ENCODE measurements at regions not wholly inside any gene's neighbourhood (a gene's known extent, or its start where the extent isn't known, plus 50 kb on each side); places are given as distances from the start of the nearest gene placed in this dataset.

GRCh38 chr19:30311911-30312310 is 60.3 kb upstream of the ZNF536 start:
- DNase-seq (ENCODE audit: low read depth), result no peak
- no peak for FAIRE-seq
- no peaks in the 10 kb centered on the region for H3K27me3 ChIP-seq (ENCODE audit: control insufficient read depth, insufficient read depth, low read length)

DNA sequence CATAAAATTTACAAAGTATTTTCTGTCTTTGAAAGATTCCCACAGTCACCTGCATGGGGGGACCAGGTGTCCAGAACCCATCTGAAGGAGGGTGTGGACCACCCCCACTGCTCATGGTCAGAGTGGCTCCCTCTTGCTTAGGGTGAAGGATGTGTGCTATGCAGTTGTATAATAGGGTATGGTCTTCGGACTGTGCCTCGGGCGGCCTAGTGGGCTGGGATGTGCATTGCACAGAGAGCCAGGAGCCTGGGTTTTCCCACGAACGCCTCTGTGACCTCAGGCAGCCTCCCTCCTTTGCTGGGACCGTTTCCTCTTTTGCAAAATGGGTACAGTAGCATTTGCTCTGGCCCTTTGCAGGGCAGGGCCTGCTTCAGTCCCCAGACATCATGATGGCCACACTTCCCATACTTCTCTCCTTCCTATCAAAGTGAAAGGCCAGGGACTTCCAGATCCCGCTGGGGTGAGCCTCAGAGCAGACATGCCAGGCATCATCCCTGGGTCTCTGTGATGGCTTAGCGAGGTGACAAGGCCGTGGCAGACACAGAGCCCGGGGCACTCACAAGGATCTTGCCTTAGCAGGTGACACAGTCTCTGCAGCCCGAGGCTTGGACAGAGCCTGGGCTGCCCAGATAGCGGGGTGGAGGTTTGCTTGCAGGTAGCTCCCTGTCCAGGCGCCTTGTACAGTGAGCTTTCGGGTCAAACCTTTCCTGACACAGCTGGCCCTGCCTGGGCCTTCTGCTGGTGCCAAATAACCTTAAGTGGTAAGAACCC is 59.4 kb upstream of the ZNF536 start:
- no peak for FAIRE-seq
- no peaks in the 10 kb centered on the region for H3K27me3 ChIP-seq (ENCODE audit: control insufficient read depth, insufficient read depth, low read length)

More at GRCh38 chr19:30311911-30312310, 60.3 kb upstream of the ZNF536 start:
- TF ChIP-seq, protein P1, sequence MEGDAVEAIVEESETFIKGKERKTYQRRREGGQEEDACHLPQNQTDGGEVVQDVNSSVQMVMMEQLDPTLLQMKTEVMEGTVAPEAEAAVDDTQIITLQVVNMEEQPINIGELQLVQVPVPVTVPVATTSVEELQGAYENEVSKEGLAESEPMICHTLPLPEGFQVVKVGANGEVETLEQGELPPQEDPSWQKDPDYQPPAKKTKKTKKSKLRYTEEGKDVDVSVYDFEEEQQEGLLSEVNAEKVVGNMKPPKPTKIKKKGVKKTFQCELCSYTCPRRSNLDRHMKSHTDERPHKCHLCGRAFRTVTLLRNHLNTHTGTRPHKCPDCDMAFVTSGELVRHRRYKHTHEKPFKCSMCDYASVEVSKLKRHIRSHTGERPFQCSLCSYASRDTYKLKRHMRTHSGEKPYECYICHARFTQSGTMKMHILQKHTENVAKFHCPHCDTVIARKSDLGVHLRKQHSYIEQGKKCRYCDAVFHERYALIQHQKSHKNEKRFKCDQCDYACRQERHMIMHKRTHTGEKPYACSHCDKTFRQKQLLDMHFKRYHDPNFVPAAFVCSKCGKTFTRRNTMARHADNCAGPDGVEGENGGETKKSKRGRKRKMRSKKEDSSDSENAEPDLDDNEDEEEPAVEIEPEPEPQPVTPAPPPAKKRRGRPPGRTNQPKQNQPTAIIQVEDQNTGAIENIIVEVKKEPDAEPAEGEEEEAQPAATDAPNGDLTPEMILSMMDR (IDR thresholded peaks at IDR 0.05; ENCODE audit: insufficient read depth, low read length, severe bottlenecking), result no peak
- Histone ChIP-seq H3K4me3 (ENCODE audit: low read depth, low read length) (no peak overlapping the region), H3K36me3 (ENCODE audit: control insufficient read depth, insufficient read depth, low read length) (no peaks in the 10 kb centered on the region)

GRCh38 chr19:30313353-30313750 is 58.8 kb upstream of the ZNF536 start:
- DNase-seq (ENCODE audit: low read depth) (no peak), FAIRE-seq (no peak)
- Histone ChIP-seq H3K36me3 (ENCODE audit: control insufficient read depth, insufficient read depth, low read length) (no peaks in the 10 kb centered on the region), H3K4me3 (ENCODE audit: low read depth, low read length) (no peak overlapping the region), H3K27me3 (ENCODE audit: control insufficient read depth, insufficient read depth, low read length) (no peaks in the 10 kb centered on the region)
- TF ChIP-seq, protein P1 (IDR thresholded peaks at IDR 0.05; ENCODE audit: insufficient read depth, low read length, severe bottlenecking), result no peak

More for the DNA sequence above, 59.4 kb upstream of the ZNF536 start:
- DNase-seq (ENCODE audit: low read depth), result no peak
- Histone ChIP-seq H3K4me3 (ENCODE audit: low read depth, low read length) (no peak overlapping the region), H3K36me3 (ENCODE audit: control insufficient read depth, insufficient read depth, low read length) (no peaks in the 10 kb centered on the region)
- TF ChIP-seq, protein P1 (IDR thresholded peaks at IDR 0.05; ENCODE audit: insufficient read depth, low read length, severe bottlenecking), result no peak

DNA sequence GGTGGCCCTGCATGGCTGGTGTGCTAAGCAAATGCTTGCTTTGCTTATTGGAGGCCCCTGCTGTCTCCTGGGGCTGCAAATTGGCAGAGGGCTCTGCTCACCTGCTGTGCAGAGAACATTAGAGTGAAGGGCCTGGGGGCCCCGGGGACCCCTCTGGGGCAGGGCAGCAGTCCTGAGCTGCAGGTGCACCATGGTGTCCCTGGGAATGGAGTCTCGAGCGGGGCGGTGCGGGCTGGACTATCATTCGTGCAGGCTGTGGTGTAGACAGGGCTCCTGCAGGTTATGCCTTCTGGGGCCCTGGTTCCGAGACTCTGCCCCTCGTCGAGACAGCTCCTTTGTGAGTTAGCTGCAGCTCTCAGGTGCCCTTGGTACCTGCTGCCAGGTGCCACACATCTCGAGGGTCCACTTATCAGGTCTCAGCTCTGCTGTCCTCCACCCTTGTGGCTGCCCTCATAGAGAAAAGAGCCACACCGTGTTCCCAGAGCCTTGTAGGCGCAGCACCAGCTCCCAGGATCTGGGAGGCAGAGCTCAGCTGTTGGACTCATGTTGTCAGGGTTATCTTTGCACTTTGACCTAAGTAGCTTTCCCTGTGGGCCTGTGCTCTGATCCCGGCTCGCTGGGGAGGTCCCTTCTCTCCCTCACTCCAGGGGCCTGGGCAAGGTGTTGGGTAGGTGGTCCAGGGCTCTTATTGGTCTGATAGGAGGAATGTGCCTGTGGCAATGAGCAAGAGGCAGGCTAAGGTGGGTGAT is 58.0 kb upstream of the ZNF536 start:
- TF ChIP-seq, protein P1 (IDR thresholded peaks at IDR 0.05; ENCODE audit: insufficient read depth, low read length, severe bottlenecking), result no peak
- Histone ChIP-seq H3K4me3 (ENCODE audit: low read depth, low read length) (no peak overlapping the region), H3K27me3 (ENCODE audit: control insufficient read depth, insufficient read depth, low read length) (no peaks in the 10 kb centered on the region), H3K36me3 (ENCODE audit: control insufficient read depth, insufficient read depth, low read length) (no peaks in the 10 kb centered on the region)
- no peak for FAIRE-seq
- DNase-seq (ENCODE audit: low read depth), result no peak

GRCh38 chr19:30314805-30315155 is 57.4 kb upstream of the ZNF536 start:
- TF ChIP-seq, protein P1 (IDR thresholded peaks at IDR 0.05; ENCODE audit: insufficient read depth, low read length, severe bottlenecking), result no peak
- Histone ChIP-seq H3K36me3 (ENCODE audit: control insufficient read depth, insufficient read depth, low read length) (no peaks in the 10 kb centered on the region), H3K4me3 (ENCODE audit: low read depth, low read length) (no peak overlapping the region), H3K27me3 (ENCODE audit: control insufficient read depth, insufficient read depth, low read length) (no peaks in the 10 kb centered on the region)
- DNase-seq (ENCODE audit: low read depth) (no peak), FAIRE-seq (no peak)

All from bronchial epithelial cell (primary cell).